ENCODE measurements at regions not wholly inside any gene's neighbourhood (a gene's known extent, or its start where the extent isn't known, plus 50 kb on each side); places are given as distances from the start of the nearest gene placed in this dataset.

DNA sequence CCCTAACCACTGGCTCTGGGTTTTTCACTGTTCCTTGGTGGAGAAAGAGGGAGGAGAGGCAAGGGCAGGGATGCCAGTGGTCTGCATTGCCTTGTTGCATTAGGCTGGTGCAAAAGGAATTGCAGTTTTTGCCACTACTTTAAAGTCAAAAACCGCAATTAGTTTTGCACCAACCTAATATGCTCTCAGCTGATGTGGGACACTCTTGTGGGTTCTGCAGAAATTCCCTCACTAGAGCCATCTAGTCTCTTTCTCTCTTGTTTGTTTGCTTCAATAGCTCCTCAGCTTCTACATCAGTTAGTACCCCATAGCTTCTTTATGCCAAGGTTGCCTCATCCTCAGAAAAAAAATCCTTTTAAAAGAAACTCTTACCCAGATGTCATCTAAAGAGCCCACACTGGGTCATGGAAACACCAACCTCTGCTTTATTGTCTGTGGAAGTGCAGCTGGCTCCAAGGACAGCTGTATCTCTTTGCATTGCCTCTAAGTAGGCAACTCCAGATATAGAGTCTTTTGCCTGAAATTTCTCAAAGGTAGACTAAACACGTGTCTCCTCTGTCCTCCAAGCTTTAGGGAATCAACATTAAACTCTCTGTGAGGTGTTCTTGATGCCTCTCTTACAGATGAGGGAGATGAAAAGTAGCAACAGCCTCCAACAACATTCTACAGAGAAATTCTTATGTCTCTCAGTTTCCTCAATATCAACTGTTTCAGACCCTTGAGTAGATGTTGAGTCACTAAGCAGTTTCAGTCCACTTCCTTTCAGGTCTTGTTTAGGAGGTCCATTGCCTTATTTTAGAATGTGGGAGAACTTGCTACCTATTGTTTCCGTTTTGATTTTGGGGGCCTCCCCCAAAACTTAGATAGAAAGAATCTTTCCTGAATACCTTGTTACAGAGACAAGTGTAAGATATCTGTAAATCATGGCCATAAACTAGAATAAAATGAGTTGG lies 84.9 kb upstream of the MEF2C start:
- TF ChIP-seq, protein P1, sequence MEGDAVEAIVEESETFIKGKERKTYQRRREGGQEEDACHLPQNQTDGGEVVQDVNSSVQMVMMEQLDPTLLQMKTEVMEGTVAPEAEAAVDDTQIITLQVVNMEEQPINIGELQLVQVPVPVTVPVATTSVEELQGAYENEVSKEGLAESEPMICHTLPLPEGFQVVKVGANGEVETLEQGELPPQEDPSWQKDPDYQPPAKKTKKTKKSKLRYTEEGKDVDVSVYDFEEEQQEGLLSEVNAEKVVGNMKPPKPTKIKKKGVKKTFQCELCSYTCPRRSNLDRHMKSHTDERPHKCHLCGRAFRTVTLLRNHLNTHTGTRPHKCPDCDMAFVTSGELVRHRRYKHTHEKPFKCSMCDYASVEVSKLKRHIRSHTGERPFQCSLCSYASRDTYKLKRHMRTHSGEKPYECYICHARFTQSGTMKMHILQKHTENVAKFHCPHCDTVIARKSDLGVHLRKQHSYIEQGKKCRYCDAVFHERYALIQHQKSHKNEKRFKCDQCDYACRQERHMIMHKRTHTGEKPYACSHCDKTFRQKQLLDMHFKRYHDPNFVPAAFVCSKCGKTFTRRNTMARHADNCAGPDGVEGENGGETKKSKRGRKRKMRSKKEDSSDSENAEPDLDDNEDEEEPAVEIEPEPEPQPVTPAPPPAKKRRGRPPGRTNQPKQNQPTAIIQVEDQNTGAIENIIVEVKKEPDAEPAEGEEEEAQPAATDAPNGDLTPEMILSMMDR (conservative IDR thresholded peaks at IDR 0.05; ENCODE audit: low read length) = no peak
- no peak for TF ChIP-seq EZH2phosphoT487 (IDR thresholded peaks at IDR 0.05; ENCODE audit: borderline replicate concordance, low read depth, low read length)

All from OCI-LY7 (cell line).